ENCODE measurements at regions not wholly inside any gene's neighbourhood (a gene's known extent, or its start where the extent isn't known, plus 50 kb on each side); places are given as distances from the start of the nearest gene placed in this dataset.

- TF ChIP-seq POLR2A (IDR thresholded peaks at IDR 0.05) (no peak), CTCF (IDR thresholded peaks at IDR 0.05) (no peak)
Measured at GRCh38 chr11:115758011-115758410, 253.8 kb upstream of the CADM1 start.
